DMS114 treated with DMSO at 0.1 percent for 48 hours (cell line): ENCODE measurements at regions not wholly inside any gene's neighbourhood (a gene's known extent, or its start where the extent isn't known, plus 50 kb on each side); places are given as distances from the start of the nearest gene placed in this dataset.

Experiments
- DNase-seq: peaks from one replicate; lab custom pipeline; 2025; ENCODE audit not compliant: unreplicated experiment; lab: John Stamatoyannopoulos, UW

DNA sequence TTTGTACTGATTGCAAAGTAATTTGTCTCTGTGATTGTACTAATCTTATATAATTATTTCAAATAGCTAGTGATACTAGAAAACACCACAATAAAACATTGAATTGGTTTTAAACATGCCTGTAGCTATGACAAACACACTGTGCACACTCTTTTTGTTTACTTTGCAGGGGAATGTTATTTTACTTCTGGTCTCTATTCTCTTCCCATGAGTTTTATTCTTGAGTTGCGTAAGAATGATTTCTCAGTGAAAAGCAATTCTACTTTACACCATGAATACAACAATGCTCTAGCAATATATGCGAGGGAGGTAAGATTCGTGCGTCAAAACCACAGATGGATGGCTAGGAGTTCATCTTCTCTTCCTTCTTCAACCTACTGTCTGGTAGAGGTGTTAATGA, 68.4 kb upstream of the PHACTR1 start:
- no peak for DNase-seq

DNA sequence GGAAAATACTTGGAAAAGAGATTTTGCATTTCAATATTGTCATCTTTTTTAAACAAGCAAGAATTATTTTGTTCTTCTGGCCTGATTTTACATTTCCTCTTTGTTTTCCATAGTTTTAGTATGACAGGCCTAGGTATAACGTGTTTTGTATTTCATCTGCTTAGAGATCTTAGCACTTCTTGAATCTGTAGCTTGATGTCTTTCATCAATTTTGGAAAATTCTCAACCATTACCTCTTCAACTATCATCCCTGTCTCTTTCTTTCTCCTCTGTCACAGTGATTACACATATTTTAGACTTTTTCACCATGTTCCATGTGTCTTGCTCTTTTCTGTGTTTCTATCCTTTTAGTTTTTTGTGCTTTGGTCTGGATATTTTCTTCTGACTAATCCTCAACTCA, 67.2 kb upstream of the PHACTR1 start:
- no peak for DNase-seq

DNA sequence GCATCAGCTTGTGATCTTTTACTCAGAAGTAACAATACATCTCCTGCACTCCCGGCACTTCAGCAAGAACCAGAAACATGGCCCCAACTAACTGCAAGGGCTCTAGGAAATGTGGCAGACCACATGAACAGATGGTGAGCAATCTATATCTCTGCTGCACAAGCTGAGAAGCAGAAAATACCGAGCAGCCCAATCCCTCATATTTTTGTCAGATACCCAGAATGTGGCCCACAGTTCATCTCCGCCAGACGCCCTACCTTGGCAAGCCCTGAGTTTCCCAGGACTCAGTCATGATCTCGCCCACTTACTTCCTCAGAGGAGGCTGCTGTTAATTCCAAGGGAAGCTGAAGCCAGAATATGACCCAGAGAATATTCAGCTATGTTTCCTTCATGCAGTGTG, 63.1 kb upstream of the PHACTR1 start:
- DNase-seq = no peak

DNA sequence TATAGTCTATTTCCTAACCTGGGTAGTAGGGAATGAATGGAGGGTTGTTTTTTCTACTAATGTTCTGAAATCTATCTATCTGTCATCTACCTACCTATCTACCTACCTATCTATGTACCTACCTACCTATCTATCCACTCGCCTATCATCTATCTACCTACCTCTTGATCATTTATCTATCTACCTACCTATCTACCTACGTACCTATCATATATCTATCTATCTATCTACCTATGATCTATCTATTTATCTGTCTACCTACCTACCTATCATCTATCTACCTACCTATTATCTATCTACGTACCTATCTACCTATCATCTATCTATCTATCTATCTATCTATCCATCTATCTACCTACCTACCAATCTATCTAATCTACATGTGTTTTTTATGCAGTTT, 62.5 kb upstream of the PHACTR1 start:
- no peak for DNase-seq

DNA sequence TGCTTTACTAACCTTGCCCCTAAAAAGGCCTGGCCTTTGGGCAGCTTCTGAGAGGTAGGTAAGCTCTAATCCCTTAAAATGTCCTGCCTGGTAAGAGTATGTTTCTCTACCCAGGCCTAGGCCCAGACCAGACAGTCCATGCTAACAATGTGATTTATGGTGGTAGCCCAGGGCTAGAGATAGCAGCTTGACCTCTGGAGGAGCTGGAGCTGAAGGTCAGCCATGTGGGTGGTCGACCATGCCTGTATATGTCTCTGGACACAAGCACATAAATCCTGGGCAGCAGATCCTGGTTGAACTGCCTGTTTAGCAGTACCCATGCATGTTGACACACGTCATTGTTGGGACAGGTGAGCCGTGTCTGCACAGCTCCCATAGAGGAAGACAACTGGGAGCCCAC, 62.1 kb upstream of the PHACTR1 start:
- no peak for DNase-seq

DNA sequence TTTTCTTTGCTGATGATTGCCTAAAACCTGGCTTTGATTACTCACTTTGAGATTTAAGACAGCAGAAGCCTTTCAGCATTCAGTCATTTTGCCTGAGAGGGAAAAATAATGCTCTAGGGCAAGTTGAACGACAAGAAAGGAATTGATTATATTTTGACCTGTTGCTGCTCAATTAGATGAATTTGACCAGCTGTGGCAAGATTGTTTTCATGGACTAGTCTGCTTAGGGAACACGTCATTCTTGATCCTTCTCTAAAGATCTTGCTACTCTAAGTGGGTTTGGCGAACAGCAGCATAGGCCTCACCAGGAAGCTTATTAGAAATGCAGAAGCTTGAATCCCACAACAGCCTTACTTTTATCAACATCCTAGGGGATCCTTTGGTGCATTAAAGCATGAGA, 59.7 kb upstream of the PHACTR1 start:
- no peak for DNase-seq

DNA sequence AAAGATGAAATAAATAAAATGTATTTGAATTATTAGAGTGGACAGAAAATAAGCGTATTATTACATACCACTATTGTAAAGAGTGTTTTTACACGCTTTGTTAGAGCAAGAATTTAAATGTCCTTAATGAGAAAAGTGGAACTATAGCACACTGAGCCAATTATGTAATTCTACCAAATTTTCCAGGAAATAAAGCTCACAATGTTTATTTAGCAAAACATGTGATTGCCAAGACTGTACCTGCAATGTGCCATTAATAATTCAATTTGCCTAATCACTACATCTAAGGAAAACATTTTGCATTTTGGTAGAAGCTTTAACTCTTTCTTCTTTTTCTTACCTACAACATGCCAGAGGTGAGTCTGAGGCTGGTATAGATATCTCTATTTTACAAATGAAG, 58.7 kb upstream of the PHACTR1 start:
- no peak for DNase-seq

DNA sequence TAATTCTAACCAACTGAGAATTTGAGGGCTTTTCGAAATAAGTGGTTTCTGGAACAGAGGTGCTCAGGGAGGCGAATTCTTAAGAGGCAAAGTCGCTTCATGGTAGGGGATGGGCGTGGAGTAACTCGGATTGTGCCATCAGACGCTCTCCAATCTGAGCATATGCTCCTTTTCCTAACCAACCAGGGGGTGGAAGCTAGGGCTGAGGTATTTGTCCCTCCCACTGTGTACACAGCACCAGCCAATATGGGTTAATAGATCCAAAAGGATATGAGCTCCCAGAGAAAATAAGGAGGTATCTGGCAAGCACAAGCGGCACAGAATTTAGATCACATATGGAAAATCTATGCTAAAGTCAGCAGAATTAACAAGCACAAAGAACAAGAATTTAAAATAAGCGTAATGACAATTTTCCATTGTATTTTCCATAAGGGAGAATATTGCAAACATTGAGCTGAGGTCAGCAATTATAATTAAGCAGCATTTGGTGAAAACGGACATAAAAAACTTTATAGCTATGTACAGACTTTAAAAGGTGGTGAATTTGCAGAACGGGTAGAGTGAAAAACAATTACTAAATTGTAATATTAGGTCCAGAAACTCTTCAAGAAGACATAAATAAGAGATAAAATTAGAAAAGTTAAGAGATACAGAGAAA, 55.0 kb upstream of the PHACTR1 start:
- DNase-seq = no peak
